Activated CD4-positive, alpha-beta T cell treated with anti-CD3 and anti-CD28 coated beads, Interleukin-2, Interleukin-6, amounts not matched to agents 100 ng/mL and 50 ng/mL, durations not matched to agents 16 hours and 8 hours (primary cell): ENCODE measurements at regions not wholly inside any gene's neighbourhood (a gene's known extent, or its start where the extent isn't known, plus 50 kb on each side); places are given as distances from the start of the nearest gene placed in this dataset.
"Not testable (repeated sequence)": the region's sequence is repeated elsewhere in the genome, so short reads cannot be mapped to it uniquely, and the experiment has no call there.

Source experiments
- DNase-seq: peaks from one replicate; pipeline ENCODE4 v3.0.0-alpha.2; 2020

DNA sequence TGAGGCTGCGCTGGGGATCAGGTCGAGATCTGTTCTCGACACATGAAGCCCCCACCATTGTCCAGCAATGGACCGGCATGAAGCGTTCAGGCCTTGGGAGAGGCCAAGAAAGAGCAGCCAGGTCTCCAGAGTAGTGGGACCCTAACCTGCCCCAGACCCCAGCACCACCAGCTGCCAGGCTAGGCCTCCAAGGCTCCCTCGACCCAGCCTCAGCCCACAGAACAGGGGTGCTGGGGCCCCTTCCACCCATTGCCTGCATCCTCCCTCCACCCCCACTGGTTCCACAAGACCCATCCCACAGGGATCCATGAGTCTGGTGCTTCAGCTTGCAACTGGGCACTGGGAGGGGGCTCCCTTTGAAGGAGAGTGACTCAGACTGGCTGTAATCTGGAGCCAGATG, 120.3 kb downstream of the TUBA3C start:
- DNase-seq, result no peak

GRCh38 chr13:19060311-19061002, 121.2 kb downstream of the TUBA3C start:
- DNase-seq, result no peak

DNA sequence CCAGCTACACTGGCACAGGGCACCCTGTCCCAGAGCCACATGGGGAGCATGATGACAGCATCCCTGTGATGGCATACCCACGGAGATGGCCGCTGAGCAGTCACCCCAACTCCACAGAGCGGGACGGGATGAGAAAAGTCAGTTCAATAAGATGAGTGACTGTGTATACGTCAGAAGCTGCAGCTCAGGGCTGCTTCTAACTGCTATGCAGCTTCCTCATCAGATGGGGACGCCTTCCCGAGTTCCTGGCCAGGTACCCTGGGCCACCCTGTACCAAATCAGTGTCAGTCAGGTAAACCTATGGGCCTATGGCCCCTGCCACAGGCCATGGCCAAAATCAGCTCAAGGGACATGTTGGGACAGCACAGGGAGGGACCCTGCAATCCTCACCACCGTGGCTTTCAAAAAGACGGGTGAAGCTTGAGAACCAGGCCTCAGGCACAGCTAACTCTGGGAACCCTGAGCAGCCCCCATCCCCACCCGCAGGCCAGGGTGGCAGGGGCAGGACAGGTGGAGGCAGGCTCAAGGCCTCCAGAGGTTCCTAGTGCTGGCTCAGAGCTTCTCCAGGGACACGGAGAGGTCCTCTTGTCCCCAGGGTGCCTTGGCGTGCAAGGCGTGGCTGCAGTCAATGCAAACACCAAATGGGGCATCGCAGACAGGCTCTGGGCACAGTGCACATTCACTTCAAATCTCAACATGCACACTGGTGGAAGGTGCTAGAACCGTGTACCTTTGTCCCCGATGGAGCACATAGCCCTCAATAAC, 122.4 kb downstream of the TUBA3C start:
- DNase-seq, result no peak

DNA sequence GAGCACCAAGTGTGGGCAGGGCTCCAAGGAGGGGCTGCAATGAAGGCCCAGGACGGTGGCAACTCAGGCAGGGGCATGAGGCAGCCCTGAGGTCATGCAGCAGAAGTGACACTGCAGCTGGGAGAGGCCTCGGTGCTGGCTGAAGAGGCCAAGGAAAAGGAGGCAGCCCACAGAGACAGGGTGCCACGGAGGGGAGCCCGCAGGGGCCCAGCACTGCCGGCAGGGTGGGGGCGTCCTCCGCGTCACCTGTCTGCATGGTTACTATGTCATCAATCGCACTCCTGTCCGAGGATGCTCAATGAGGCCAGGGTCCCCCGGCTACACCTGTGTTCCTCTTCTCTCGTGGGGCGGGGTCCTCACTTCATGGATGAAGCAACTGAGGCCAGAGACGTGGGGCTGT, 123.1 kb downstream of the TUBA3C start:
- DNase-seq, result no peak

- no peak for DNase-seq
Measured at GRCh38 chr13:19057588-19058340, 123.9 kb downstream of the TUBA3C start.

- DNase-seq, result no peak
Measured at GRCh38 chr13:19056984-19057490, 124.6 kb downstream of the TUBA3C start.

DNA sequence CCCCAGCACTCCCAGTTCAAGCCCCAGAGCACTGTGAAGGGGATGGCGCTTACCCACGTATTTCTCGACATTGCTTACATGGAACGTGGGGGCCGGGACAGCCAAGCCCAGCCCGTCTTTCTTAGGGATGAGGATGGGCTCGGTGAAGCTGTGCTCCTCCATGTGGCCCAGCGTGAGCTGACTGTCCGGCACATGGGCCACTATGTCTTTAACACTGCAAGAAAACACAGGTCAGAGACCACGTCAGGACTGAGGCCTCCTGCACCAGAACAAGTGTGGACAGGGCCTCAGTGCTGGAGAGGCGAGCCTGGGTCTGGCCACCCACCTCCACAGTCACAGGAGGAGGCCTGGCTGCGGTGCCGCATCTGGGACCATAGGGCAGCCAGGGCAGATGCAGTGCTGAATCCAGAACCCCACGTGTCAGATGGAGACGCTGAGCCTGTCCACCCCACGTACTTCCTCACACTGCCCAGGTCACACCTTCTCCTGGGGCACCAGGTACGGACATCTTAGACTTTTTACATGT, 125.2 kb downstream of the TUBA3C start:
- no peak for DNase-seq

DNA sequence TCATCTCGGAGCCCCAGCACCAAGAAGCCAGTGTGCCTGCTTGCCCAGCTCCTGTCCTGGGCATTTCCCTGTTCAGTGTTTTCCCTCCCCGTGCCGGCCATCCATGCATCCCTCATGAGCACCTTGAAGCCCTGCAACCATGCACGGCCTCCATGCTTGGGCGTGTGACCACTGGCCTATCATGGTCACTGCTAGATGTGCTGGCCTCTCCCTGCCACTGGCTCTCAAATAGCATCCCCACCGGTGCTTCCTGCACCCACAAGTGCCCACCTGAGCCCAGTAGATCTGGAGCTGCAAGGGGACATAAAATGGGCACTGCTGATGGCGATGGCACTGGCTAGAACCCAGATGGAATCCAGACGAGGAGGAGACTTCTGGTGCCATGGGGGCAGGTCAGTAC, 126.0 kb downstream of the TUBA3C start:
- no peak for DNase-seq

DNA sequence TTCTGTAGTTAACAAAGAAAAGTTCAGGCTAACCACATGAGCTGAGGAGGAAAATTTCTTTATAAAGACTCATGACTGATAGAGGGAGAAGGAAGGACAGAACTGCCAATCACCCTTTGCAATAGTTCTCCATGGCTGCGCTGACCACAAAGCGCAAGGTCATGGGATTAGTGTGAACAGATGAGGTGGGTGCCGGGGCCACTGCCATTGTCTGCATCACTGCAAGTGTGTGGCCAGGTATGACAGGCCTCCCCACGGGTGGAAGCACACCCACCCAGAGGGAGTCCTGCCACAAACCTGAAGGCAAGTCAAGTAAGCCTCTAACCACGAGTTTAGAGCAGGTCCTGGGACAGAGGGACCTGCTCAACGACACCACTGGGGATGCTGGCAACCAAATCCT, 128.1 kb downstream of the TUBA3C start:
- no peak for DNase-seq

GRCh38 chr13:19052931-19053330, 128.7 kb downstream of the TUBA3C start:
- no peak for DNase-seq

GRCh38 chr13:19052180-19052579, 129.4 kb downstream of the TUBA3C start:
- DNase-seq, result no peak

- DNase-seq, result no peak
Measured at GRCh38 chr13:19050901-19051300, 130.7 kb downstream of the TUBA3C start.

GRCh38 chr13:19049624-19050023, 132.0 kb downstream of the TUBA3C start:
- DNase-seq, result not testable (repeated sequence)

DNA sequence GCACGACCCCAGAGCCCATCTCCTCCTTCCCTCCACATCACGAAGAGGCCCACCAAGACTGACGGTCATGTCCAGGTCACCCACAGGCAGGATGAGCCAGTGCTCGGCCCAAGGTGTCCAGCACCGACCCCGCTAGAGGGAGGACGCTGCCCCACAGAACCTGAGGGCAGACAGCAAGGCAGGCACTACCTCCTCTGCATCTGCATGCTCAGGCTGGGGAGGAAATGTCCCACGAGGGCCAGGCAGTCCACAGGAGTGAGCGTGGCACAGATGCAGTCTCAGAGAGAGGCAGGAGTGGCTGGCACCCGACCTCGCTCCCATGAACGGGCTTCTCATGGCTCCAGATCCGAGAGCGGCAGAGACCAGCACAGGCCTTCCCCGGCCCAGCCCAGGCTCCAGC, 133.2 kb downstream of the TUBA3C start:
- no peak for DNase-seq

DNA sequence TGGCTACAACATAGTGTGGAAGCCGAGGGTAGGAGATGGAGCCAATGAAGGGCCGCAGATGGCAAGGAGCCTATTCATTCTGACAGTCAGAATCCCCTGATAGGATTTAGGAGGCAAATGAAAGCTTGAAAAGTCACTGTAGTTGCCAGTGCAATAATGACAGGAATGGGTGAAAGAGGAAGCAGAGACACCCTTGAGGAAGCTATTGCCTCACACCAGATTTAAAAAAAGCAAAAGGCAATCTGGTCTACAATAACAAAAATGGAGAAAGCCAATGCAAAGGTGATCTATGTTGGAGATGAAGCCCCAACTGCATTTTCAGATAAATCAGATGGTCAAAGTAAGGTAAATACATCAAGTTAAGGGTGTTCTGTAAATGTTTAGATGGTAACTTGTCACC, 158.5 kb downstream of the TUBA3C start:
- DNase-seq, result no peak

DNA sequence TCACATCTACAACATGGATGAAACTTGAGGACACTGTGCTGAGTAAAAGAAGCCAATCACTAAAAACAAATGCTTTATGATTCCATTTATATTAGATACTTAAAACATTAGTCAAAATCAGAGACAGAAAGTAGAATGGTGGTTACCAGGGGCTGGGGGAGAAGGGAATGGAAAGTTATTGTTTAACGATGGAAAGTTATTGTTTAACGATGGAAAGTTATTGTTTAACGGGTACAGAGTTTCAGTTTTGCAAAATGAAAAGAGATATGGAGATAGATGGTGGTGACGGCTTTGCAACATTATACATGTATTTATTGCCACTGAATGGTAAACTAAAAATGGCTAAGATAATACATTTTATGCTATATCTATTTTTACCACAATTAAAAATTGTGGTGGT, 160.6 kb downstream of the TUBA3C start:
- DNase-seq, result no peak

GRCh38 chr13:18998389-18998788, 183.2 kb downstream of the TUBA3C start:
- DNase-seq, result no peak

GRCh38 chr13:18996627-18997051, 185.0 kb downstream of the TUBA3C start:
- no peak for DNase-seq

- no peak for DNase-seq
Measured at GRCh38 chr13:18996221-18996620, 185.4 kb downstream of the TUBA3C start.

DNA sequence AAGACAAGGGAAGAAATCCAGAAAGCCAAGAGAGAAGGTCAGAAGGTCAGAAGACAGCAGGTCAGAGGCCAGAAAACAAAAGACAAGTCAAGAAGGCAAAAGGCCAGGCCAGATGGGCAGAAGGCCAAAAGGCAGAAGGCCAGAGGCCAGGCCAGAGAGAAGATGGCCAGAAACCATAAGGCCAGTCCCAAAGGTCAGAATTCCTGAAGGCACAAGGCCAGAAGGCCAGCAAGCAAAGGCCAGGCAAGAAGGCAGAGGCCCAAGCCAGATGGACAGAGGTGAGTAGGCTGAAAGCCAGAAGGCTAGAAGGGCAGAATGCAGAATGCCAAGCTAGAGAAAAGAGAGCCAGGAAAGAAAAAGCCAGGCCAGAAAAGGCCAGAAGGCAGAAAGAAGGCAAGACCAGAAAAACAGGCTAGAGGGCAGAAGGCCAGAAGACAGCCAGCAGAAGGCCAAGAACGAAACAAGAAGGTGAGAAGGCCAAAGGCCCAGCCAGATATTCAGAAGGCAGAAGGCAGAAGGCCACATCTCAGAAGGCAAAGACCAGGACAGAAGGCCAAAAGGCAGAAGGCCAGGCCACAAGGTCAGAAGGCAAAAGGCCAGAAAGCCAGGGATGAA, 186.3 kb downstream of the TUBA3C start:
- no peak for DNase-seq

DNA sequence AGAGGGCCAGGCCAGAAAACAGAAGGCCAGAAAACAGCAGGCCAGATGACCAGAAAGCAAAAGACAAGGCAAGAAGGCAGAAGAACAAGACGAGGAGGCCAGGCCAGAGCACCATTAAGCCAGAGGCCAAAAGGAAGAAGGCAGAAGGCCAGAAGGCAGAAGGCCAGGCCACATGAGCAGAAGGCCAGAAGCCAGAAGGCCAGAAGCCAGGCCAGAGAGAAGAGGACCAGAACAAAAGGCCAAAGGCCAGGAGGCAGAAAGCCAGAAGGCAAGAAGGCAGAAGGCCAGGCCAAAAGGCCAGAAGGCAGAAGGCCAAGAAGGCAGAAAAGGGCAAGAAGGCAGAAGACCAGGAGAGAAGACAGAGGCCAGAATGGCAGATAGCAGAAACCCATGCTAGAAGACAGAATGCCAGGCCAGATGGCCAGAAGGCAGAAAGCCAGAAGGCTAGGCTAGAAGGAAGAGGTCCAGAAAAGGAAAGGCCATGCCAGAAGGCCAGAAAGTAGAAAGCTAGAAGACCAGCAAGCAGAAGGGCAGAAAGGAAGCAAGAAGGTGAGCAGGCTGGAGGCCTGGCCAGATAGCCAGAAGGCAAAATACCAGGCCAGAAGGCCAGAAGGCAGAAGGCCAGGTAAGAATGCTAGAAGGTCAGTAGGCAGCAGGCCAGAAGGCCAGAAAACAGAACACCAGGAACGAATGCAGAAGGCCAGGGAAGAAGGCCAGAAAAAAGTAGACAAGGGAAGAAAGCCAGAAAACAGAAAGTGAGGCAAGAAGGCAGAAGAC, 187.6 kb downstream of the TUBA3C start:
- no peak for DNase-seq

DNA sequence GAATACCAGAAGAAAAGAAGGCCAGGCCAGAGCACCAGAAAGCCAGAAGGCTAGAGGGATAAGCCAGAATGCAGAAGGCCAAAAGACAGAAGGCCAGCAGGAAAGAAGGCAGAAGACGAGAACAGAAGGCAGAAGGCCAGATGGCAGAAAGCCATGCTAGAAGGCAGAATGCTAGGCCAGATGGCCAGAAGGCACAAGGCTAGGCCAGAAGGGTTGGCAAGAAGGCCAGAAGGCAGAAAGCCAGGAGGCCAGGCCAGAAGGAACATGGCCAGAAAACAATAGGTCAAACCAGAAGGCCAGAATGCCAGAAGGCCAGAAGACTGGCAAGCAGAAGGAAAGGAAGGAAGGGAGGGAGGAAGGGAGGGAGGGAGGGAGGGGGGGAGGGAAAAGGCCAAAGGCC, 188.8 kb downstream of the TUBA3C start:
- no peak for DNase-seq
